WTC11 (cell line): ENCODE measurements at regions not wholly inside any gene's neighbourhood (a gene's known extent, or its start where the extent isn't known, plus 50 kb on each side); places are given as distances from the start of the nearest gene placed in this dataset.

Experiments
- ELF4 ChIP-seq: sonication (generic); formaldehyde crosslinking; IDR thresholded peaks from 2 replicates; pipeline ENCODE4 v1.8.1; 2022; ENCODE audit warnings: low read depth, mild to moderate bottlenecking, moderate library complexity, missing genetic modification reagents
- MXD4 ChIP-seq: fragments of 250-450 bp; sonication (Bioruptor Pico); IDR thresholded peaks from 2 replicates; pipeline ENCODE4 v1.8.0; 2021; ENCODE audit warnings: mild to moderate bottlenecking, moderate library complexity, borderline replicate concordance
- ZNF232 ChIP-seq: sonication (generic); formaldehyde crosslinking; IDR thresholded peaks from 2 replicates; pipeline ENCODE4 v1.8.0; 2022; ENCODE audit warnings: mild to moderate bottlenecking, missing genetic modification reagents
- ZNF416 ChIP-seq: fragments of 250-450 bp; sonication (Bioruptor Pico); IDR thresholded peaks from 2 replicates; pipeline ENCODE4 v1.9.0; 2021; ENCODE audit warnings: mild to moderate bottlenecking, inconsistent platforms
- TF ChIP-seq, protein P1 (sequence below): fragments of 200-600 bp; IDR thresholded peaks from 2 replicates; pipeline ENCODE4 v1.8.0; 2022; ENCODE audit warnings: antibody characterized with exemption
- TF ChIP-seq, protein P2 (sequence below): sonication (generic); formaldehyde crosslinking; IDR thresholded peaks from 2 replicates; pipeline ENCODE4 v1.8.1; 2022; ENCODE audit warnings: missing genetic modification reagents, borderline replicate concordance
- TF ChIP-seq, protein P3 (sequence below): sonication (generic); formaldehyde crosslinking; IDR thresholded peaks from 2 replicates; pipeline ENCODE4 v1.8.1; 2023; ENCODE audit warnings: mild to moderate bottlenecking, missing genetic modification reagents, moderate library complexity
- TF ChIP-seq, protein P4 (sequence below): fragments of 250-450 bp; sonication (Bioruptor Pico); IDR thresholded peaks from 2 replicates; pipeline ENCODE4 v1.9.0; 2021; ENCODE audit warnings: mild to moderate bottlenecking, borderline replicate concordance
- TF ChIP-seq, protein P5 (sequence below): sonication (generic); formaldehyde crosslinking; conservative IDR thresholded peaks from 2 replicates; pipeline ENCODE4 v1.8.1; 2022; ENCODE audit warnings: mild to moderate bottlenecking, missing genetic modification reagents

DNA sequence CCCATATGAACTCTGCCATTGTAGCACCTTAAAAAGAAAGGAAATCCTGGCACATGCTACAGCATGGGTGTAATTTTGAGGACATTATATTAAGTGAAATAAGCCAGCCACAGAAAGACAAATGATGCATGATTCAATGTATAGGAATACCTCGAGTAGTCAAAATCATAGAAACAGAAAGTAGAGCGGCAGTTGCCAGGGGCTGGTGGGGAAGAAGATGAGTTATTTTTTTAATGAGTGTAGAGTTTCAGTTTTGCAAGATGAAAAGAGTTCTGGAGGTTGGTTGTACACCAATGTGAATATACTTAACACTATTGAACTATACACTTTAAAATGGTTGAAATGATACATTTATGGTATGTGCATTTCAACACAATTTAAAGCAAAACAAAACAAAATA, 133.0 kb downstream of the ZDHHC21 start:
- TF ChIP-seq, protein P1, sequence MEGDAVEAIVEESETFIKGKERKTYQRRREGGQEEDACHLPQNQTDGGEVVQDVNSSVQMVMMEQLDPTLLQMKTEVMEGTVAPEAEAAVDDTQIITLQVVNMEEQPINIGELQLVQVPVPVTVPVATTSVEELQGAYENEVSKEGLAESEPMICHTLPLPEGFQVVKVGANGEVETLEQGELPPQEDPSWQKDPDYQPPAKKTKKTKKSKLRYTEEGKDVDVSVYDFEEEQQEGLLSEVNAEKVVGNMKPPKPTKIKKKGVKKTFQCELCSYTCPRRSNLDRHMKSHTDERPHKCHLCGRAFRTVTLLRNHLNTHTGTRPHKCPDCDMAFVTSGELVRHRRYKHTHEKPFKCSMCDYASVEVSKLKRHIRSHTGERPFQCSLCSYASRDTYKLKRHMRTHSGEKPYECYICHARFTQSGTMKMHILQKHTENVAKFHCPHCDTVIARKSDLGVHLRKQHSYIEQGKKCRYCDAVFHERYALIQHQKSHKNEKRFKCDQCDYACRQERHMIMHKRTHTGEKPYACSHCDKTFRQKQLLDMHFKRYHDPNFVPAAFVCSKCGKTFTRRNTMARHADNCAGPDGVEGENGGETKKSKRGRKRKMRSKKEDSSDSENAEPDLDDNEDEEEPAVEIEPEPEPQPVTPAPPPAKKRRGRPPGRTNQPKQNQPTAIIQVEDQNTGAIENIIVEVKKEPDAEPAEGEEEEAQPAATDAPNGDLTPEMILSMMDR, result no peak
- no peak for TF ChIP-seq ZNF416 (CRISPR knock-in tag)
- no peak for TF ChIP-seq ZNF232 (CRISPR knock-in tag)
- TF ChIP-seq, protein P2, sequence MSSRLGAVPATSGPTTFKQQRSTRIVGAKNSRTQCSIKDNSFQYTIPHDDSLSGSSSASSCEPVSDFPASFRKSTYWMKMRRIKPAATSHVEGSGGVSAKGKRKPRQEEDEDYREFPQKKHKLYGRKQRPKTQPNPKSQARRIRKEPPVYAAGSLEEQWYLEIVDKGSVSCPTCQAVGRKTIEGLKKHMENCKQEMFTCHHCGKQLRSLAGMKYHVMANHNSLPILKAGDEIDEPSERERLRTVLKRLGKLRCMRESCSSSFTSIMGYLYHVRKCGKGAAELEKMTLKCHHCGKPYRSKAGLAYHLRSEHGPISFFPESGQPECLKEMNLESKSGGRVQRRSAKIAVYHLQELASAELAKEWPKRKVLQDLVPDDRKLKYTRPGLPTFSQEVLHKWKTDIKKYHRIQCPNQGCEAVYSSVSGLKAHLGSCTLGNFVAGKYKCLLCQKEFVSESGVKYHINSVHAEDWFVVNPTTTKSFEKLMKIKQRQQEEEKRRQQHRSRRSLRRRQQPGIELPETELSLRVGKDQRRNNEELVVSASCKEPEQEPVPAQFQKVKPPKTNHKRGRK, result no peak
- TF ChIP-seq, protein P3, sequence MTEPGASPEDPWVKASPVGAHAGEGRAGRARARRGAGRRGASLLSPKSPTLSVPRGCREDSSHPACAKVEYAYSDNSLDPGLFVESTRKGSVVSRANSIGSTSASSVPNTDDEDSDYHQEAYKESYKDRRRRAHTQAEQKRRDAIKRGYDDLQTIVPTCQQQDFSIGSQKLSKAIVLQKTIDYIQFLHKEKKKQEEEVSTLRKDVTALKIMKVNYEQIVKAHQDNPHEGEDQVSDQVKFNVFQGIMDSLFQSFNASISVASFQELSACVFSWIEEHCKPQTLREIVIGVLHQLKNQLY, result no peak
- no peak for TF ChIP-seq MXD4 (CRISPR knock-in tag)
- TF ChIP-seq, protein P4, sequence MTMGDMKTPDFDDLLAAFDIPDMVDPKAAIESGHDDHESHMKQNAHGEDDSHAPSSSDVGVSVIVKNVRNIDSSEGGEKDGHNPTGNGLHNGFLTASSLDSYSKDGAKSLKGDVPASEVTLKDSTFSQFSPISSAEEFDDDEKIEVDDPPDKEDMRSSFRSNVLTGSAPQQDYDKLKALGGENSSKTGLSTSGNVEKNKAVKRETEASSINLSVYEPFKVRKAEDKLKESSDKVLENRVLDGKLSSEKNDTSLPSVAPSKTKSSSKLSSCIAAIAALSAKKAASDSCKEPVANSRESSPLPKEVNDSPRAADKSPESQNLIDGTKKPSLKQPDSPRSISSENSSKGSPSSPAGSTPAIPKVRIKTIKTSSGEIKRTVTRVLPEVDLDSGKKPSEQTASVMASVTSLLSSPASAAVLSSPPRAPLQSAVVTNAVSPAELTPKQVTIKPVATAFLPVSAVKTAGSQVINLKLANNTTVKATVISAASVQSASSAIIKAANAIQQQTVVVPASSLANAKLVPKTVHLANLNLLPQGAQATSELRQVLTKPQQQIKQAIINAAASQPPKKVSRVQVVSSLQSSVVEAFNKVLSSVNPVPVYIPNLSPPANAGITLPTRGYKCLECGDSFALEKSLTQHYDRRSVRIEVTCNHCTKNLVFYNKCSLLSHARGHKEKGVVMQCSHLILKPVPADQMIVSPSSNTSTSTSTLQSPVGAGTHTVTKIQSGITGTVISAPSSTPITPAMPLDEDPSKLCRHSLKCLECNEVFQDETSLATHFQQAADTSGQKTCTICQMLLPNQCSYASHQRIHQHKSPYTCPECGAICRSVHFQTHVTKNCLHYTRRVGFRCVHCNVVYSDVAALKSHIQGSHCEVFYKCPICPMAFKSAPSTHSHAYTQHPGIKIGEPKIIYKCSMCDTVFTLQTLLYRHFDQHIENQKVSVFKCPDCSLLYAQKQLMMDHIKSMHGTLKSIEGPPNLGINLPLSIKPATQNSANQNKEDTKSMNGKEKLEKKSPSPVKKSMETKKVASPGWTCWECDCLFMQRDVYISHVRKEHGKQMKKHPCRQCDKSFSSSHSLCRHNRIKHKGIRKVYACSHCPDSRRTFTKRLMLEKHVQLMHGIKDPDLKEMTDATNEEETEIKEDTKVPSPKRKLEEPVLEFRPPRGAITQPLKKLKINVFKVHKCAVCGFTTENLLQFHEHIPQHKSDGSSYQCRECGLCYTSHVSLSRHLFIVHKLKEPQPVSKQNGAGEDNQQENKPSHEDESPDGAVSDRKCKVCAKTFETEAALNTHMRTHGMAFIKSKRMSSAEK (CRISPR knock-in tag), result no peak
- TF ChIP-seq, protein P5, sequence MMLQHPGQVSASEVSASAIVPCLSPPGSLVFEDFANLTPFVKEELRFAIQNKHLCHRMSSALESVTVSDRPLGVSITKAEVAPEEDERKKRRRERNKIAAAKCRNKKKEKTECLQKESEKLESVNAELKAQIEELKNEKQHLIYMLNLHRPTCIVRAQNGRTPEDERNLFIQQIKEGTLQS (CRISPR knock-in tag), result no peak
- TF ChIP-seq ELF4 (CRISPR knock-in tag), result no peak
